ENCODE measurements at regions not wholly inside any gene's neighbourhood (a gene's known extent, or its start where the extent isn't known, plus 50 kb on each side); places are given as distances from the start of the nearest gene placed in this dataset.

GRCh38 chr2:195508139-195508455 lies 148.9 kb upstream of the SLC39A10 start:
- Histone ChIP-seq H3K4me3 (ENCODE audit: low read depth, low read length) (no peak overlapping the region), H3K4me1 (ENCODE audit: control insufficient read depth, insufficient read depth, low read length) (no peaks in the 10 kb centered on the region), H3K9me3 (ENCODE audit: control insufficient read depth, insufficient read depth, low read length) (no peaks in the 10 kb centered on the region), H3K27me3 (ENCODE audit: control insufficient read depth, insufficient read depth, low read length) (no peaks in the 10 kb centered on the region), H3K36me3 (ENCODE audit: control insufficient read depth, insufficient read depth, low read length) (no peaks in the 10 kb centered on the region), H3K27ac (ENCODE audit: low read depth, low read length) (no peak overlapping the region)
- no CpG with 5 or more reads among the region's 1 CpG for WGBS (ENCODE audit: insufficient coverage)
- no peak for DNase-seq (ENCODE audit: low read depth in 4 of 6, low spot score in 6 of 6)

DNA sequence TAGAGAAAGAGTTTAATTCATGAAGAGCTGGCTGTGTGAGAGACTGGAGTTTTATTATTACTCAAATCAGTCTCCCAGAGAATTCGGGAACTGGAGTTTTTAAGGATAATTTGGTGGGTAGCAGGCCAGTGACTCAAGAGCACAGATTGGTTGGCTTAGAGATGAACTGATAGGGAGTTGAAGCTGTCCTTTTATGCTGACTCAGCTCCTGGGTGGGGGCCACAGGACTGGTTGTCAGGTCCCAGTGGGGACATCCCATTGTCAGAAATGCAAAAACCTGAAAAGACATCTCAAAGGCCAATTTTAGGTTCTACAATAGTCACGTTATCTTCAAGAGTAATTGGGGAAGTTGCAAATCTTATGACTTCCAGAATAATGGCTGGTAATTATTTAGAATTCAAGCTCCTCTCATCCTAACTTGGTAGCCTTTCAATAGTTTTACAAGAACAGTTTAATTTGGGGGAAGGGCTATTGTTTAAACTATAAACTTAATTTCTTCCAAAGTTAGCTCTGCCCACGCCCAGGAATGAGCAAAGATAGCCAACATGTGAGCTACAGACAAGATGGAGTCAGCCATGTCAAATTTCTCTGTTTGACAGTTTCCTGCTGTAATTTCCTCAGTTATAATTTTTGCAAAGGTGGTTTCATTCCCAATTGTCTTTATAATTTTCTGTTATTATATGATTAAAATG lies 149.4 kb upstream of the SLC39A10 start:
- Histone ChIP-seq H3K9me3 (ENCODE audit: control insufficient read depth, insufficient read depth, low read length) (no peaks in the 10 kb centered on the region), H3K36me3 (ENCODE audit: control insufficient read depth, insufficient read depth, low read length) (no peaks in the 10 kb centered on the region)
- DNase-seq (ENCODE audit: low read depth in 4 of 6, low spot score in 6 of 6), result no peak

DNA sequence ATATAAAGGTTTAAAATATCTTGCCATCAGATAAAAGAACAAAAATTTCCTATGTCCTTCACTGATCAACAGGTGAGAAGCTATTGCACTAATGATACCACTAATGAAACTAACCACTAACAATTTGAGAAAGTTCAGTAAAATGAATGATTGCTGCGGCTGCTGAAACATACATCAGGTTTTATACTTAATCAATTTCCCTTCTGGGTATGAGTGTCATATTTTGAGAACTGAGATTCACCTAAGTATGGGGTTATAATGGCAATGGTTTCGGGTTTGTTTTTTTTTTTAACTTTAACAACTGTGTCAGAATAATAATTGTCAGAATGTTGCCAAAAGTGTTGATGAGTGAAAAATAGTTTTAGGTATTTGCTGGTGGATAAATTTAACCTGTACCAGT lies 151.3 kb upstream of the SLC39A10 start:
- H3K27ac ChIP-seq (ENCODE audit: low read depth, low read length), result no peak overlapping the region
- H3K4me1 ChIP-seq (ENCODE audit: control insufficient read depth, insufficient read depth, low read length), result no peaks in the 10 kb centered on the region
- H3K27me3 ChIP-seq (ENCODE audit: control insufficient read depth, insufficient read depth, low read length), result no peaks in the 10 kb centered on the region
- no peak for DNase-seq (ENCODE audit: low read depth in 4 of 6, low spot score in 6 of 6)
- H3K36me3 ChIP-seq (ENCODE audit: control insufficient read depth, insufficient read depth, low read length), result no peaks in the 10 kb centered on the region
- no peak overlapping the region for H3K4me3 ChIP-seq (ENCODE audit: low read depth, low read length)
- H3K9me3 ChIP-seq (ENCODE audit: control insufficient read depth, insufficient read depth, low read length), result no peaks in the 10 kb centered on the region
- WGBS (ENCODE audit: insufficient coverage), result no CpG with 5 or more reads among the region's 2 CpGs

More for the DNA sequence above, 149.4 kb upstream of the SLC39A10 start:
- WGBS (ENCODE audit: insufficient coverage), result no CpG with 5 or more reads among the region's 3 CpGs
- no peaks in the 10 kb centered on the region for H3K4me1 ChIP-seq (ENCODE audit: control insufficient read depth, insufficient read depth, low read length)
- H3K27ac ChIP-seq (ENCODE audit: low read depth, low read length), result no peak overlapping the region
- H3K4me3 ChIP-seq (ENCODE audit: low read depth, low read length), result no peak overlapping the region
- no peaks in the 10 kb centered on the region for H3K27me3 ChIP-seq (ENCODE audit: control insufficient read depth, insufficient read depth, low read length)

DNA sequence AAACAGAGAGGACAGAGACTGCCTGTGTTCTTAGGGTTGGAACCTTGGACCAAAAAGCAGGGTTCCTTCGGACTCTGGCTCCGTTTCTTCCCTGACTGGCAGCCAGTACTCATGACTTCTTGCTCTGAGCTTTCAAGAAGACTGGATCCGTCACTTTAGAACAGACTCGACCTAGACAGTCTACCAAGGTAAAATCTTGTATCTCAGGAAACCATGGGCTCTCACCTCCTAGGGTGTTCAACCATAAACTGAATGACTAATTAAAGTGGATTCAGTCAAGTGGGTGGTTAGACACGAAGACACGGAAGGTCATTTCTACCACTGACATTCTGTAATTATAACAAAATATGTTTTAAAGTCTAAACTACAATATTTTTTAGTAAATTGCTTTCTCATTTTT lies 153.8 kb upstream of the SLC39A10 start:
- Histone ChIP-seq H3K4me1 (ENCODE audit: control insufficient read depth, insufficient read depth, low read length) (no peaks in the 10 kb centered on the region), H3K27me3 (ENCODE audit: control insufficient read depth, insufficient read depth, low read length) (no peaks in the 10 kb centered on the region), H3K27ac (ENCODE audit: low read depth, low read length) (no peak overlapping the region), H3K4me3 (ENCODE audit: low read depth, low read length) (no peak overlapping the region), H3K9me3 (ENCODE audit: control insufficient read depth, insufficient read depth, low read length) (no peaks in the 10 kb centered on the region), H3K36me3 (ENCODE audit: control insufficient read depth, insufficient read depth, low read length) (no peaks in the 10 kb centered on the region)
- no peak for DNase-seq (ENCODE audit: low read depth in 4 of 6, low spot score in 6 of 6)
- 81% methylated on average over 2 of the region's 6 CpGs for WGBS (ENCODE audit: insufficient coverage)

GRCh38 chr2:195501746-195502145 lies 155.3 kb upstream of the SLC39A10 start:
- Histone ChIP-seq H3K4me3 (ENCODE audit: low read depth, low read length) (no peak overlapping the region), H3K27ac (ENCODE audit: low read depth, low read length) (no peak overlapping the region), H3K36me3 (ENCODE audit: control insufficient read depth, insufficient read depth, low read length) (no peaks in the 10 kb centered on the region), H3K9me3 (ENCODE audit: control insufficient read depth, insufficient read depth, low read length) (no peaks in the 10 kb centered on the region), H3K4me1 (ENCODE audit: control insufficient read depth, insufficient read depth, low read length) (no peaks in the 10 kb centered on the region), H3K27me3 (ENCODE audit: control insufficient read depth, insufficient read depth, low read length) (no peaks in the 10 kb centered on the region)
- WGBS (ENCODE audit: insufficient coverage), result 96% methylated on average over 7 of the region's 7 CpGs
- DNase-seq (ENCODE audit: low read depth in 4 of 6, low spot score in 6 of 6), result no peak

- peak in 2 of 6 donors; percentile 66 to 76 for DNase-seq (ENCODE audit: low read depth in 4 of 6, low spot score in 6 of 6)
- Histone ChIP-seq H3K4me3 (ENCODE audit: low read depth, low read length) (no peak overlapping the region), H3K27ac (ENCODE audit: low read depth, low read length) (no peak overlapping the region), H3K36me3 (ENCODE audit: control insufficient read depth, insufficient read depth, low read length) (no peaks in the 10 kb centered on the region), H3K9me3 (ENCODE audit: control insufficient read depth, insufficient read depth, low read length) (no peaks in the 10 kb centered on the region), H3K27me3 (ENCODE audit: control insufficient read depth, insufficient read depth, low read length) (no peaks in the 10 kb centered on the region), H3K4me1 (ENCODE audit: control insufficient read depth, insufficient read depth, low read length) (no peaks in the 10 kb centered on the region)
- no CpG with 5 or more reads among the region's 2 CpGs for WGBS (ENCODE audit: insufficient coverage)
Observed at GRCh38 chr2:195500879-195501278, 156.1 kb upstream of the SLC39A10 start.

GRCh38 chr2:195498839-195499490 lies 158.1 kb upstream of the SLC39A10 start:
- Histone ChIP-seq H3K36me3 (ENCODE audit: control insufficient read depth, insufficient read depth, low read length) (no peaks in the 10 kb centered on the region), H3K9me3 (ENCODE audit: control insufficient read depth, insufficient read depth, low read length) (no peaks in the 10 kb centered on the region), H3K4me3 (ENCODE audit: low read depth, low read length) (no peak overlapping the region), H3K27ac (ENCODE audit: low read depth, low read length) (no peak overlapping the region), H3K4me1 (ENCODE audit: control insufficient read depth, insufficient read depth, low read length) (no peaks in the 10 kb centered on the region), H3K27me3 (ENCODE audit: control insufficient read depth, insufficient read depth, low read length) (no peaks in the 10 kb centered on the region)
- no CpG with 5 or more reads among the region's 3 CpGs for WGBS (ENCODE audit: insufficient coverage)
- peak in 1 of 6 donors; percentile 53 for DNase-seq (ENCODE audit: low read depth in 4 of 6, low spot score in 6 of 6)

DNA sequence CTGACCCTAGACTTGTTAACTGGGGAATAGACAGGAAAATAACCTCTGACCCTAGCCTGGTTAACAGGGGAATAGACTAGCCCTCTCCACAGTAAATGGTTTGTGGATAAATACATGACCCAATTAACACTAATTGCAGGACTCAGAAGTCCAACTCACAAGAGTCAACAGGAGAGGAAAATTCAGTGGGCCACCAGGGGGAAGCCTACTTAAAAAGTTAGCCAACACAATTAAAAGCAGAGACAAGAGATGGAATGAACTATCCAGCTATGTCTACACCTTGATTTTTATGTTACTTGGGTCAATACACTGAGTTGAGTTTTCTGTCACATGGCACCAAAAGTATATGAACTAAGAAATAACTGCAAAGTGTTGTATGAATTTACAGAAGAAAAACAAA lies 158.8 kb upstream of the SLC39A10 start:
- no peak overlapping the region for H3K27ac ChIP-seq (ENCODE audit: low read depth, low read length)
- no peaks in the 10 kb centered on the region for H3K27me3 ChIP-seq (ENCODE audit: control insufficient read depth, insufficient read depth, low read length)
- no peaks in the 10 kb centered on the region for H3K4me1 ChIP-seq (ENCODE audit: control insufficient read depth, insufficient read depth, low read length)
- peak in 1 of 6 donors; percentile 16 for DNase-seq (ENCODE audit: low read depth in 4 of 6, low spot score in 6 of 6)
- H3K36me3 ChIP-seq (ENCODE audit: control insufficient read depth, insufficient read depth, low read length), result no peaks in the 10 kb centered on the region
- H3K4me3 ChIP-seq (ENCODE audit: low read depth, low read length), result no peak overlapping the region
- H3K9me3 ChIP-seq (ENCODE audit: control insufficient read depth, insufficient read depth, low read length), result no peaks in the 10 kb centered on the region

DNA sequence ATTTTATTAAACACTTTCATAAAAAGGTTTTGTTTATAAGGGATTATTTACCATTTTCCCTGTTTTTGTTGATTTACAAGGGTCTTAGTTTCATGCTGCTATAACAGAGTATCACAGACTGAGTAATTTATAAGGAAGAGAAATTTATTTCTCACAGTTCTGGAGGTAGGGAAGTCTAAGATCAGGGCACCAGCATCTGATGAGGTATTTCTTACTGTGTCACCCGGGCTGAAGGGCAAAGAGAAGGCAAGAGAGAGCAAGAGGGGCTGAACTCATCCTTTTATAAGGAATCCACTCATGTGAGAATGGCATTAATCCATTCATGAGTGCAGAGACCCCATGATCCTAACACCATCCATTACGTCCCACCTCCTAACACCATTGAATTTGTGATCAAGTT lies 160.0 kb upstream of the SLC39A10 start:
- no peak overlapping the region for H3K27ac ChIP-seq (ENCODE audit: low read depth, low read length)
- WGBS (ENCODE audit: insufficient coverage), result no CpG with 5 or more reads among the region's 2 CpGs
- no peak overlapping the region for H3K4me3 ChIP-seq (ENCODE audit: low read depth, low read length)
- H3K9me3 ChIP-seq (ENCODE audit: control insufficient read depth, insufficient read depth, low read length), result no peaks in the 10 kb centered on the region
- no peaks in the 10 kb centered on the region for H3K27me3 ChIP-seq (ENCODE audit: control insufficient read depth, insufficient read depth, low read length)
- no peaks in the 10 kb centered on the region for H3K36me3 ChIP-seq (ENCODE audit: control insufficient read depth, insufficient read depth, low read length)
- no peak for DNase-seq (ENCODE audit: low read depth in 4 of 6, low spot score in 6 of 6)
- H3K4me1 ChIP-seq (ENCODE audit: control insufficient read depth, insufficient read depth, low read length), result no peaks in the 10 kb centered on the region

DNA sequence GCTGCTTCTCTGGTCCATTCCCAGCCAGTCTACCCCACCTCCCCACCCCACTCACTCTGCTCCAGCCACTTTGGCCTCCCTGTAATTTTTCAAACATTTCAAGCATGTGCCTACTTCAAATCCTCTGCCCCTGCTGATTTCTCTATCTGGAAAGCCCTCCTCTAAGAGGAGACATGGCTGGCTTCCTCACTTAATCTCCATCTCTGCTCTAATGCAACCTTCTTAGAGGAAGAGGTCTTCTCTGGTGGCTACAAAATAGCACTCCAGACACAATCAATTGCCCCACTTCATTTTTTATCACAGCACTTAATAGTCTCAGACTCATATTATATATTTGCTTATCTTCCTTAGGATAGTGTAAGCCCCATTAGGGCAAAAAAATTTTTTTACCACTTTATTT lies 161.1 kb upstream of the SLC39A10 start:
- Histone ChIP-seq H3K36me3 (ENCODE audit: control insufficient read depth, insufficient read depth, low read length) (no peaks in the 10 kb centered on the region), H3K27ac (ENCODE audit: low read depth, low read length) (no peak overlapping the region), H3K4me1 (ENCODE audit: control insufficient read depth, insufficient read depth, low read length) (no peaks in the 10 kb centered on the region), H3K4me3 (ENCODE audit: low read depth, low read length) (no peak overlapping the region), H3K27me3 (ENCODE audit: control insufficient read depth, insufficient read depth, low read length) (no peaks in the 10 kb centered on the region), H3K9me3 (ENCODE audit: control insufficient read depth, insufficient read depth, low read length) (no peaks in the 10 kb centered on the region)
- DNase-seq (ENCODE audit: low read depth in 4 of 6, low spot score in 6 of 6), result no peak

Data from spinal cord (tissue), 9 donors.